Mesenchymal stem cell (in vitro differentiated cells and primary cell): ENCODE measurements at regions not wholly inside any gene's neighbourhood (a gene's known extent, or its start where the extent isn't known, plus 50 kb on each side); places are given as distances from the start of the nearest gene placed in this dataset.

Experiments used
- DNase-seq: peaks from one replicate; pipeline ENCODE4 v3.0.0-alpha.2; 2013
- H2AFZ ChIP-seq: one replicate; pipeline ENCODE4 v1.6.1; 2013; ENCODE audit warnings: low read depth, mild to moderate bottlenecking, control low read depth, inconsistent platforms, low read length, moderate library complexity
- H2AK5ac ChIP-seq: 2 replicates; pipeline ENCODE4 v1.6.1; 2013; ENCODE audit warnings: low read length, moderate library complexity, mild to moderate bottlenecking, inconsistent platforms; ENCODE audit not compliant: severe bottlenecking
- H2BK120ac ChIP-seq: one replicate; pipeline ENCODE4 v1.6.1; 2013; ENCODE audit warnings: low read depth, mild to moderate bottlenecking, inconsistent platforms, low read length, moderate library complexity
- H2BK12ac ChIP-seq, 2 experiments: one replicate each; pipeline ENCODE4 v1.6.1; 2013; ENCODE audit warnings: inconsistent platforms in 2 of 2, low read length in 2 of 2, mild to moderate bottlenecking in 2 of 2, moderate library complexity in 2 of 2, control low read depth in 1 of 2
- H2BK15ac ChIP-seq: one replicate; pipeline ENCODE4 v1.6.1; 2013; ENCODE audit warnings: mild to moderate bottlenecking, low read depth, inconsistent platforms; ENCODE audit not compliant: poor library complexity, severe bottlenecking
- H2BK5ac ChIP-seq: 2 replicates; pipeline ENCODE4 v1.6.1; 2013; ENCODE audit warnings: low read depth, mild to moderate bottlenecking, low read length, control low read depth, inconsistent platforms; ENCODE audit not compliant: poor library complexity, severe bottlenecking
- H3K14ac ChIP-seq, 2 experiments: one replicate each; pipeline ENCODE4 v1.6.1; 2013; ENCODE audit warnings: inconsistent platforms in 2 of 2, low read length in 2 of 2, control low read depth in 1 of 2, mild to moderate bottlenecking in 1 of 2, moderate library complexity in 1 of 2
- H3K18ac ChIP-seq, 2 experiments: one replicate each; pipeline ENCODE4 v1.6.1; 2013; ENCODE audit warnings: inconsistent platforms in 2 of 2, low read length in 2 of 2, control low read depth in 1 of 2, low read depth in 1 of 2, mild to moderate bottlenecking in 1 of 2
- H3K23ac ChIP-seq, 2 experiments: one replicate each; pipeline ENCODE4 v1.6.1; 2013; ENCODE audit warnings: inconsistent platforms in 2 of 2, low read length in 2 of 2, mild to moderate bottlenecking in 2 of 2, moderate library complexity in 2 of 2, control low read depth in 1 of 2
- H3K27ac ChIP-seq: 2 replicates; pipeline ENCODE4 v1.5.1; 2013; ENCODE audit warnings: mild to moderate bottlenecking, moderate library complexity, low read length, control low read depth, inconsistent platforms; ENCODE audit not compliant: poor library complexity, severe bottlenecking
- H3K27me3 ChIP-seq, 2 experiments: 2 replicates each; pipeline versions ENCODE4 v1.6.1 to v1.7.0; 2013; ENCODE audit warnings: low read length in 2 of 2, mild to moderate bottlenecking in 2 of 2, moderate library complexity in 2 of 2, control low read depth in 1 of 2, inconsistent platforms in 1 of 2; ENCODE audit not compliant: control insufficient read depth in 1 of 2, insufficient read depth in 1 of 2
- H3K36me3 ChIP-seq, 2 experiments: 2 replicates each; pipeline versions ENCODE4 v1.6.1 to v1.7.0; 2013; ENCODE audit warnings: low read length in 2 of 2, control low read depth in 1 of 2, inconsistent platforms in 1 of 2, low read depth in 1 of 2, mild to moderate bottlenecking in 1 of 2; ENCODE audit not compliant: insufficient read depth in 2 of 2, control insufficient read depth in 1 of 2
- H3K4ac ChIP-seq, 2 experiments: one replicate each; pipeline ENCODE4 v1.6.1; 2013; ENCODE audit warnings: inconsistent platforms in 2 of 2, low read length in 2 of 2, mild to moderate bottlenecking in 2 of 2, moderate library complexity in 2 of 2, control low read depth in 1 of 2, low read depth in 1 of 2
- H3K4me1 ChIP-seq: 2 replicates; pipeline ENCODE4 v1.6.1; 2013; ENCODE audit warnings: low read depth, low read length, control low read depth; ENCODE audit not compliant: control insufficient read depth, insufficient read depth
- H3K4me2 ChIP-seq: 2 replicates; pipeline ENCODE4 v1.6.1; 2013; ENCODE audit warnings: low read length, mild to moderate bottlenecking, inconsistent platforms; ENCODE audit not compliant: poor library complexity, severe bottlenecking
- H3K4me3 ChIP-seq, 2 experiments: 2 replicates each; pipeline versions ENCODE4 v1.5.1 to v1.7.0; 2013; ENCODE audit warnings: low read length in 2 of 2, mild to moderate bottlenecking in 2 of 2, control low read depth in 1 of 2, low read depth in 1 of 2; ENCODE audit not compliant: insufficient read depth in 1 of 2
- H3K79me1 ChIP-seq: replicated peaks from 2 replicates; pipeline ENCODE4 v1.6.1; 2013; ENCODE audit warnings: mild to moderate bottlenecking, control low read depth, low read length, inconsistent platforms; ENCODE audit not compliant: poor library complexity, severe bottlenecking
- H3K9ac ChIP-seq: 2 replicates; pipeline ENCODE4 v1.7.0; 2013; ENCODE audit warnings: mild to moderate bottlenecking, low read length, moderate library complexity
- H3K9me3 ChIP-seq: 2 replicates; pipeline ENCODE4 v1.7.0; 2013; ENCODE audit warnings: mild to moderate bottlenecking, low read length; ENCODE audit not compliant: control insufficient read depth
- H4K8ac ChIP-seq: one replicate; pipeline ENCODE4 v1.6.1; 2013; ENCODE audit warnings: inconsistent platforms, mild to moderate bottlenecking, low read length, moderate library complexity
- H4K91ac ChIP-seq: one replicate; pipeline ENCODE4 v1.6.1; 2013; ENCODE audit warnings: mild to moderate bottlenecking, low read length, inconsistent platforms
- WGBS: methylation state at CpG from one replicate; pipeline ENCODE4 v1.1.7; 2013; ENCODE audit warnings: mixed read lengths; 5-methylcytosine and 5-hydroxymethylcytosine counted together

DNA sequence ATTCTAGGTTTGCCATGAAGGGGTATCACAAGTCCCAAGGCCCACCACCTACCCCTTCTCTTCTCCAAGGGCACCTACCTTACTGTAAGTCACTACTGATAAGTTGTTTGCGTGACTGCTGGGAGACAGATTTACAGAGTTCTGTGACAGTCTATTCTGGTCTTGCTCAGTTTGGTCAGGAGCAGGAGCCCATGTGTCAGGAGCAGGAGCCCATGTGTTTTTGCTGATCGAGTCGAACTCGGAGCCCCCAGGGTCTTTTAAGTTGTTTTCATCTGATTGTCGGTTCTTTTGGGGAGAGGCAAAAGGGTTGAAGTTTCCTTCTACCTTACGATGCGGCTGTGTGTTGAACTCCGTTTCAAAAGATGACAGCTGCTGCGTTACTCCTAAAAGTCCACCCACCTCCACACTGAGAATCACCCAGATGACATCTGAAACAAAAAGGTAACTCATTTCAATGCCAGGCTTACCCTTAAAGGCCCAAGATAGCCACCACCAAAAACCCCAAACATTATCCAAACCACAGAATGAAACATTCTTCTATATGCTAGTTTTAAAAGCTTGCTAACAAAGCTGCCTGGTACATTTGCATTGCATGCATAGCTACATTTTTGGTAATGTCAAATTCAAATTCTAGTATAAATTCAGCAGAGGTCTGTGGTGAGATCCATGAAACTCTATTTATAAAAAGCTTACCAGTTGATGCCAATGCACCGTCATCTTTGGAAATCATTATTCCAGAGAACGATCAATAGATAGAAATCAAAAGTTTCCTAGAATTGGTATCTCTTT is 50.5 kb upstream of the SPDEF start:
- no peaks in the 10 kb centered on the region for H3K27me3 ChIP-seq
- no peak overlapping the region for H3K27ac ChIP-seq
- no peak overlapping the region for H3K9ac ChIP-seq
- H4K91ac ChIP-seq, result no peak overlapping the region
- no peak overlapping the region for H2BK120ac ChIP-seq
- no peak overlapping the region for H2BK15ac ChIP-seq
- no peak overlapping the region for H3K4me2 ChIP-seq
- H2AK5ac ChIP-seq, result no peak overlapping the region
- peaks cover 9% of the 10 kb centered on the region for H3K4me1 ChIP-seq
- WGBS, result 100% methylated on average over 10 of the region's 11 CpGs
- no peak overlapping the region for H2BK5ac ChIP-seq
- H2AFZ ChIP-seq, result no peak overlapping the region
- no peak overlapping the region for H3K4me3 ChIP-seq
- no peak overlapping the region for H2BK12ac ChIP-seq
- H3K18ac ChIP-seq, result no peak overlapping the region
- H3K36me3 ChIP-seq, result peaks cover 5 to 21% of the 10 kb centered on the region in 2 experiments
- H3K9me3 ChIP-seq, result no peaks in the 10 kb centered on the region
- no peak overlapping the region for H3K14ac ChIP-seq
- DNase-seq, result no peak
- H3K4ac ChIP-seq, result no peak overlapping the region
- H4K8ac ChIP-seq, result no peak overlapping the region
- H3K23ac ChIP-seq, result no peak overlapping the region
- H3K79me1 ChIP-seq, result peaks cover 22% of the 10 kb centered on the region
